Small intestine (tissue), 7 donors: ENCODE measurements at regions not wholly inside any gene's neighbourhood (a gene's known extent, or its start where the extent isn't known, plus 50 kb on each side); places are given as distances from the start of the nearest gene placed in this dataset.

Experiments used
- DNase-seq, 2 donors: peaks; one replicate each; pipeline versions ENCODE4 v3.0.0 to v3.0.0-alpha.2; 2013
- FAIRE-seq: peaks from 2 replicates; lab custom pipeline; 2012; peaks lifted over from hg19 to GRCh38; lab: Jason Lieb, UNC
- H3K27ac ChIP-seq, 3 donors: one replicate each; pipeline ENCODE4 v1.5.1; 2013; ENCODE audit warnings: low read length in 2 of 3, mild to moderate bottlenecking in 2 of 3, control low read depth in 1 of 3, inconsistent platforms in 1 of 3, low read depth in 1 of 3, moderate library complexity in 1 of 3
- H3K27me3 ChIP-seq, 3 donors: one replicate each; pipeline ENCODE4 v1.6.1; 2013; ENCODE audit warnings: low read length in 3 of 3, inconsistent platforms in 1 of 3; ENCODE audit not compliant: control insufficient read depth in 3 of 3, insufficient read depth in 3 of 3
- H3K36me3 ChIP-seq, 3 donors: one replicate each; pipeline ENCODE4 v1.6.1; 2013; ENCODE audit warnings: low read length in 3 of 3, inconsistent platforms in 1 of 3, low read depth in 1 of 3, mild to moderate bottlenecking in 1 of 3, moderate library complexity in 1 of 3; ENCODE audit not compliant: control insufficient read depth in 3 of 3, insufficient read depth in 2 of 3
- H3K4me1 ChIP-seq, 3 donors: one replicate each; pipeline ENCODE4 v1.6.1; 2013; ENCODE audit warnings: low read length in 2 of 3, inconsistent platforms in 1 of 3, low read depth in 1 of 3, mild to moderate bottlenecking in 1 of 3, moderate library complexity in 1 of 3; ENCODE audit not compliant: control insufficient read depth in 3 of 3, insufficient read depth in 2 of 3
- H3K4me3 ChIP-seq, 3 donors: one replicate each; pipeline ENCODE4 v1.5.1; 2013; ENCODE audit warnings: low read length in 3 of 3, control low read depth in 1 of 3, inconsistent platforms in 1 of 3, low read depth in 1 of 3, mild to moderate bottlenecking in 1 of 3, moderate library complexity in 1 of 3
- H3K9me3 ChIP-seq, 2 donors: one replicate each; pipeline ENCODE4 v1.6.1; 2013; ENCODE audit warnings: low read depth in 1 of 2, low read length in 1 of 2; ENCODE audit not compliant: control insufficient read depth in 2 of 2, insufficient read depth in 1 of 2
- WGBS, 3 donors: extraction: QIAGEN DNeasy Blood & Tissue Kit; methylation state at CpG; one replicate each; pipeline ENCODE4 v1.1.7; 2013; 5-methylcytosine and 5-hydroxymethylcytosine counted together
- donor health status: healthy with polysubstance abuse.
- donor health status: control.
- donor health status: control.
- donor health status: Bipolar disorder and iron deficiency.
- donor health status: healthy.

- Histone ChIP-seq H3K4me1 (peaks cover 0 to 2% (median 0%) of the 10 kb centered on the region in 3 donors), H3K36me3 (no peaks in the 10 kb centered on the region), H3K27me3 (no peaks in the 10 kb centered on the region), H3K4me3 (no peak overlapping the region), H3K27ac (no peak overlapping the region), H3K9me3 (no peaks in the 10 kb centered on the region)
- no peak for DNase-seq
- 89 to 95% (median 94%) methylated on average over 2 of the region's 2 CpGs for WGBS, 3 donors
- FAIRE-seq: no peak
Observed at GRCh38 chr15:94611656-94612055, 380.3 kb downstream of the MCTP2 start.

GRCh38 chr15:94615688-94616087 lies 384.3 kb downstream of the MCTP2 start:
- Histone ChIP-seq H3K36me3 (no peaks in the 10 kb centered on the region), H3K27ac (no peak overlapping the region), H3K4me3 (no peak overlapping the region), H3K27me3 (no peaks in the 10 kb centered on the region), H3K9me3 (no peaks in the 10 kb centered on the region), H3K4me1 (no peaks in the 10 kb centered on the region)
- no peak for FAIRE-seq
- DNase-seq: no peak
- WGBS, 3 donors: 69 to 88% (median 81%) methylated on average over 3 of the region's 3 CpGs

GRCh38 chr15:94620632-94621031 lies 389.3 kb downstream of the MCTP2 start:
- no peak for FAIRE-seq
- 75 to 91% (median 81%) methylated on average over 5 of the region's 5 CpGs for WGBS, 3 donors
- Histone ChIP-seq H3K9me3 (no peaks in the 10 kb centered on the region), H3K4me3 (no peak overlapping the region), H3K4me1 (no peaks in the 10 kb centered on the region), H3K27me3 (no peaks in the 10 kb centered on the region), H3K27ac (no peak overlapping the region), H3K36me3 (no peaks in the 10 kb centered on the region)
- DNase-seq: no peak

- H3K9me3 ChIP-seq: no peaks in the 10 kb centered on the region
- no peak overlapping the region for H3K27ac ChIP-seq
- no peaks in the 10 kb centered on the region for H3K4me1 ChIP-seq
- no peaks in the 10 kb centered on the region for H3K36me3 ChIP-seq
- FAIRE-seq (no peak), DNase-seq (no peak)
- no peaks in the 10 kb centered on the region for H3K27me3 ChIP-seq
- no peak overlapping the region for H3K4me3 ChIP-seq
Observed at GRCh38 chr15:94621736-94622135, 390.4 kb downstream of the MCTP2 start.

- WGBS, 3 donors: 96 to 98% (median 97%) methylated on average over 3 of the region's 3 CpGs
- H3K36me3 ChIP-seq: no peaks in the 10 kb centered on the region
- no peaks in the 10 kb centered on the region for H3K9me3 ChIP-seq
- DNase-seq: no peak
- FAIRE-seq: no peak
- H3K27ac ChIP-seq: no peak overlapping the region
- H3K4me3 ChIP-seq: no peak overlapping the region
- H3K4me1 ChIP-seq: no peaks in the 10 kb centered on the region
- H3K27me3 ChIP-seq: no peaks in the 10 kb centered on the region
Observed at GRCh38 chr15:94626949-94627348, 395.6 kb downstream of the MCTP2 start.

- Histone ChIP-seq H3K9me3 (no peaks in the 10 kb centered on the region), H3K36me3 (no peaks in the 10 kb centered on the region), H3K27ac (no peak overlapping the region), H3K4me1 (no peaks in the 10 kb centered on the region), H3K27me3 (no peaks in the 10 kb centered on the region), H3K4me3 (no peak overlapping the region)
- 59 to 67% (median 66%) methylated on average over 6 of the region's 6 CpGs for WGBS, 3 donors
- DNase-seq (no peak), FAIRE-seq (no peak)
Observed at GRCh38 chr15:94631608-94632007, 400.2 kb downstream of the MCTP2 start.

- Histone ChIP-seq H3K4me1 (no peaks in the 10 kb centered on the region), H3K27ac (no peak overlapping the region), H3K4me3 (no peak overlapping the region), H3K9me3 (no peaks in the 10 kb centered on the region), H3K36me3 (no peaks in the 10 kb centered on the region), H3K27me3 (no peaks in the 10 kb centered on the region)
- no peak for FAIRE-seq
- 53 to 68% (median 64%) methylated on average over 6 of the region's 6 CpGs for WGBS, 3 donors
- no peak for DNase-seq
Observed at GRCh38 chr15:94638183-94638582, 406.8 kb downstream of the MCTP2 start.

- Histone ChIP-seq H3K36me3 (no peaks in the 10 kb centered on the region), H3K27ac (no peak overlapping the region), H3K9me3 (no peaks in the 10 kb centered on the region), H3K27me3 (no peaks in the 10 kb centered on the region), H3K4me3 (no peak overlapping the region), H3K4me1 (no peaks in the 10 kb centered on the region)
- FAIRE-seq (no peak), DNase-seq (no peak)
- 74 to 83% (median 78%) methylated on average over 4 of the region's 4 CpGs for WGBS, 3 donors
Observed at GRCh38 chr15:94639701-94640100, 408.3 kb downstream of the MCTP2 start.

GRCh38 chr15:94644433-94644832 lies 413.1 kb downstream of the MCTP2 start:
- Histone ChIP-seq H3K9me3 (no peaks in the 10 kb centered on the region), H3K4me1 (no peaks in the 10 kb centered on the region), H3K36me3 (no peaks in the 10 kb centered on the region), H3K4me3 (no peak overlapping the region), H3K27ac (no peak overlapping the region), H3K27me3 (no peaks in the 10 kb centered on the region)
- DNase-seq (no peak), FAIRE-seq (no peak)
- 54 to 67% (median 67%) methylated on average over 1 of the region's 1 CpG for WGBS, 3 donors
